AG09309 (cell line): ENCODE measurements at regions not wholly inside any gene's neighbourhood (a gene's known extent, or its start where the extent isn't known, plus 50 kb on each side); places are given as distances from the start of the nearest gene placed in this dataset.
A peak's percentile ranks its signal among the peaks of the same experiment; 100 is the strongest.
"Not testable (repeated sequence)": the region's sequence is repeated elsewhere in the genome, so short reads cannot be mapped to it uniquely, and the experiment has no call there.

Experiments
- DNase-seq: peaks from one replicate; pipeline ENCODE4 v3.0.0-alpha.2; 2010; ENCODE audit warnings: low read depth
- H3K4me3 ChIP-seq: 2 replicates; pipeline ENCODE4 v1.5.1; 2011; ENCODE audit warnings: mild to moderate bottlenecking, low read depth, low read length, moderate library complexity; ENCODE audit not compliant: control insufficient read depth
- CTCF ChIP-seq: IDR thresholded peaks from 2 replicates; pipeline ENCODE4 v1.5.1; 2011; ENCODE audit warnings: mild to moderate bottlenecking, low read depth, low read length, inconsistent platforms; ENCODE audit not compliant: insufficient read depth, control insufficient read depth; ENCODE audit errors: missing control alignments

- TF ChIP-seq CTCF = no peak
- DNase-seq = peak; percentile 20
- no peak overlapping the region for H3K4me3 ChIP-seq
Observed at GRCh38 chr11:93059117-93059957, 89.9 kb downstream of the MTNR1B start.

GRCh38 chr11:93063086-93063485 lies 93.6 kb downstream of the MTNR1B start:
- no peak for DNase-seq
- TF ChIP-seq CTCF = no peak
- H3K4me3 ChIP-seq = no peak overlapping the region

- not testable (repeated sequence) for H3K4me3 ChIP-seq, DNase-seq
- peak; percentile 28 for TF ChIP-seq CTCF
Observed at GRCh38 chr11:93065074-93065674, 95.7 kb downstream of the MTNR1B start.

GRCh38 chr11:93067881-93068390 lies 98.5 kb downstream of the MTNR1B start:
- no peak for DNase-seq
- H3K4me3 ChIP-seq = no peak overlapping the region
- no peak for TF ChIP-seq CTCF

DNA sequence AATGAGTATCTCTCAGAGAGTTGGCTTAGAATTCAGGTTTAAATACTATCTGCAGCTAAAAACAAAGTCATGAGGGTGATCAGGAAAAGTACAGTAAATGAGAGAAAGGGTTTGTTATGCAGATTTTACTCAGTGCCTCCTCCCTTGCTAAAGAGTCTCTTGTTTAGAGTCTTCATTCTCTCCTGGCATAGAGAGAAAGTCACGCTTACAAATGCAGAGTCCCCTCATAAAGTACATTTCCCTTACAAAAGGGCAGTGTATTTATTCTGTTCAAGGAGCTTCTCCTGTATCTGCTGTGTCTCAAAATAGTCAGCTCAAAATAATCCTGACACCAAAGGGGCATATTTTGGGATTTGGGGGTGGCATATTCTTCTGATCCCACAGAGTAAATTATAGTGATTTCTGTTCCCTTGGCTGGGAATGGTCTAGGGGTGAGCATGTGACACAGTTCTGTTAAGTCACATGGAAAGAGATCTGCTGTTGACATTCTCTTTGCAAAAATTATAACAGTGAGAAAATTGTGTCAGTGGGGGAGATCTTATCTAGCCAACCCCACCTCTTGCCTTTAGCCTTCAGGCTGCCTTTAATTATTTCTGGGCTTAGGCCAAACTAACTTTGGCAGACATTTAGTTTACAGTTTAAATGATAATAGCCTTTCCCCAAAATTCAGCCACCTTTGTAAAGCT lies 102.9 kb downstream of the MTNR1B start:
- no peak for TF ChIP-seq CTCF
- DNase-seq = no peak
- no peak overlapping the region for H3K4me3 ChIP-seq

GRCh38 chr11:93073026-93073425 lies 103.6 kb downstream of the MTNR1B start:
- TF ChIP-seq CTCF = no peak
- H3K4me3 ChIP-seq = no peak overlapping the region
- DNase-seq = no peak
